ENCODE measurements at regions not wholly inside any gene's neighbourhood (a gene's known extent, or its start where the extent isn't known, plus 50 kb on each side); places are given as distances from the start of the nearest gene placed in this dataset.

DNA sequence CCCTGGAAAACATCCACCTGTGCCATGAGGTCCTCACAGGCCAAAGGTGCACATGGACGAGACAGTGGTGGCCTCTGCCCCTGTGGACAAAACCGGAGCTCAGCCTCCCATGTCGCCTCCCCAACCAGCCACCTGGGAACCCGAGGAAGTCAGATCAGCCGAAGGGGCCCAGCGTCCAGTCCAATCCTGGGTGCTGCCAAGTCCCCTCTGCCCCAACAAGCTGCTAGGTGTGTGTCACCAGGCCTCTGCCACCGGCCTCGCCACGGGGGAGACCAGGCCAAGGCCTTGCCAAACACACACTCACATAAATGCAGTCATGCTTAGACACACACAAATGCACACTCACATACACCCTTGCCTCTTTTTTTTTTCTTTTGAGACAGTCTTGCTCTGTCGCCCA lies 167.8 kb downstream of the RBFOX3 start:
- TF ChIP-seq EZH2phosphoT487 (IDR thresholded peaks at IDR 0.05; ENCODE audit: insufficient read depth, low read depth) (no peak), EZH2 (IDR thresholded peaks at IDR 0.05; ENCODE audit: insufficient read depth, poor library complexity, severe bottlenecking) (no peak)

Data from GM23248 (cell line).